K562 (cell line): ENCODE measurements at regions not wholly inside any gene's neighbourhood (a gene's known extent, or its start where the extent isn't known, plus 50 kb on each side); places are given as distances from the start of the nearest gene placed in this dataset.

Experiments
- ATAC-seq: fragments of 200-7000 bp; cut with Tn5 transposase; 3 replicates; pipeline ENCODE4 v1.9.1; 2020; ENCODE audit warnings: moderate library complexity
- BruUV-seq: library from RNA; stranded (reverse); fragments of 400-500 nt; replicated peaks from 2 replicates; lab custom pipeline; 2021; lab: Mats Ljungman, UMichigan
- CTCF ChIA-PET: fragments of 300-600 bp; formaldehyde crosslinking; extraction: SDS; loops from one replicate; lab custom pipeline; 2021; ENCODE audit warnings: low intra/inter-chr PET ratio; lab: Yijun Ruan, JAX
- POLR2A ChIA-PET: fragments of 300-600, 350-650 bp; sonication (Branson Sonifier 250); formaldehyde crosslinking; extraction: SDS; loops from one replicate; lab custom pipeline; 2021; ENCODE audit warnings: antibody characterized with exemption, inconsistent platforms; lab: Yijun Ruan, JAX
- DNase-seq, 4 experiments: peaks; one replicate each; pipeline versions ENCODE4 v3.0.0 to v3.0.0-alpha.2; 2011 to 2018; ENCODE audit warnings: low spot score in 3 of 4, mixed read lengths in 3 of 4; ENCODE audit errors: extremely low read depth in 1 of 4
- FAIRE-seq: peaks from 2 replicates; lab custom pipeline; 2011; peaks lifted over from hg19 to GRCh38; lab: Jason Lieb, UNC
- H2AFZ ChIP-seq: 2 replicates; pipeline ENCODE4 v1.6.0; 2011; ENCODE audit warnings: low read depth, low read length, control low read depth, inconsistent platforms
- H3K27ac ChIP-seq: fragments of 200-600 bp; 3 replicates; pipeline ENCODE4 v1.8.0; 2011; ENCODE audit warnings: low read depth, mild to moderate bottlenecking, control low read depth, inconsistent platforms, low read length, moderate library complexity, mixed read lengths; ENCODE audit errors: extremely low read depth
- H3K27me3 ChIP-seq, 2 experiments: fragments of 300-600 bp in 1 of 2; 2 replicates in 1 of 2; 3 replicates in 1 of 2; pipeline versions ENCODE4 v1.6.0 to v1.8.0; 2011; ENCODE audit warnings: inconsistent platforms in 2 of 2, low read length in 2 of 2, mild to moderate bottlenecking in 1 of 2, mixed read lengths in 1 of 2, moderate library complexity in 1 of 2; ENCODE audit not compliant: control insufficient read depth in 2 of 2, insufficient read depth in 2 of 2
- H3K36me3 ChIP-seq: fragments of 300-600 bp; 3 replicates; pipeline ENCODE4 v1.8.0; 2011; ENCODE audit warnings: mild to moderate bottlenecking, low read length, inconsistent platforms; ENCODE audit not compliant: control insufficient read depth, insufficient read depth
- H3K4me1 ChIP-seq, 2 experiments: fragments of 200-600 bp in 1 of 2; replicated peaks in 1 of 2; 2 replicates in 1 of 2; 3 replicates in 1 of 2; pipeline versions ENCODE4 v1.5.1 to v1.8.0; 2011; ENCODE audit warnings: inconsistent platforms in 2 of 2, low read length in 2 of 2, mild to moderate bottlenecking in 1 of 2, mixed read lengths in 1 of 2, moderate library complexity in 1 of 2; ENCODE audit not compliant: control insufficient read depth in 2 of 2, insufficient read depth in 2 of 2
- H3K4me2 ChIP-seq: 2 replicates; pipeline ENCODE4 v1.6.1; 2011; ENCODE audit warnings: low read length, control low read depth, inconsistent platforms, mixed read lengths; ENCODE audit not compliant: insufficient read depth
- H3K4me3 ChIP-seq: fragments of 200-600 bp; sonication (generic), shearing (Covaris generic); 2 replicates; pipeline ENCODE4 v1.5.1; 2016; ENCODE audit warnings: control low read depth, inconsistent platforms
- H3K79me2 ChIP-seq: fragments of 200-600 bp; 3 replicates; pipeline ENCODE4 v1.8.0; 2011; ENCODE audit warnings: low read length, inconsistent platforms; ENCODE audit not compliant: control insufficient read depth, insufficient read depth
- H3K9ac ChIP-seq, 2 experiments: 2 replicates each; pipeline versions ENCODE4 v1.6.0 to v1.6.1; 2011; ENCODE audit warnings: low read depth in 2 of 2, low read length in 2 of 2, control low read depth in 1 of 2, inconsistent platforms in 1 of 2, mild to moderate bottlenecking in 1 of 2, mixed read lengths in 1 of 2; ENCODE audit not compliant: insufficient read depth in 1 of 2
- H3K9me1 ChIP-seq: one replicate; pipeline ENCODE4 v1.6.0; 2011; ENCODE audit warnings: inconsistent platforms, mild to moderate bottlenecking, low read length, moderate library complexity; ENCODE audit not compliant: control insufficient read depth, insufficient read depth
- H3K9me3 ChIP-seq: replicated peaks from 2 replicates; pipeline ENCODE4 v1.5.1; 2011; ENCODE audit warnings: low read depth, low read length, inconsistent platforms; ENCODE audit not compliant: control insufficient read depth, insufficient read depth
- H4K20me1 ChIP-seq: replicated peaks from 2 replicates; pipeline ENCODE4 v1.6.1; 2011; ENCODE audit warnings: low read length, inconsistent platforms, mixed read lengths; ENCODE audit not compliant: control insufficient read depth, insufficient read depth
- CBFA2T2 ChIP-seq: fragments of 450-650 bp; conservative IDR thresholded peaks from 2 replicates; pipeline ENCODE4 v1.6.1; 2017; ENCODE audit warnings: mild to moderate bottlenecking
- CBX8 ChIP-seq: fragments of 200-600 bp; sonication (generic); IDR thresholded peaks from 2 replicates; pipeline ENCODE4 v1.6.1; 2012; ENCODE audit warnings: borderline replicate concordance, mixed run types, low read depth, mild to moderate bottlenecking, moderate library complexity, mixed read lengths, low read length, control low read depth, inconsistent platforms; ENCODE audit not compliant: poor library complexity, severe bottlenecking; ENCODE audit errors: extremely low read depth
- E2F1 ChIP-seq: sonication (generic); formaldehyde crosslinking; IDR thresholded peaks from 2 replicates; pipeline ENCODE4 v1.8.1; 2023; ENCODE audit warnings: mild to moderate bottlenecking, missing genetic modification reagents, moderate library complexity
- IFI16 ChIP-seq: fragments of 250-450 bp; sonication (Bioruptor Pico); IDR thresholded peaks from 2 replicates; pipeline ENCODE4 v2.1.2; 2022; ENCODE audit warnings: mild to moderate bottlenecking, inconsistent platforms
- JUN ChIP-seq, 2 experiments: sonication (generic) in 1 of 2; formaldehyde crosslinking in 1 of 2; IDR thresholded peaks; 2 replicates each; pipeline versions ENCODE4 v1.6.1 to v1.8.0; 2012 to 2022; ENCODE audit warnings: borderline replicate concordance in 2 of 2, mild to moderate bottlenecking in 2 of 2, improper control_type of control experiment in 1 of 2, low read depth in 1 of 2, low read length in 1 of 2, missing genetic modification reagents in 1 of 2
- OTX1 ChIP-seq: fragments of 450-650 bp; formaldehyde crosslinking; IDR thresholded peaks from 2 replicates; pipeline ENCODE4 v1.4.0; 2022; ENCODE audit warnings: mild to moderate bottlenecking
- PRMT5 ChIP-seq: sonication (generic); formaldehyde crosslinking; IDR thresholded peaks from 2 replicates; pipeline ENCODE4 v1.5.0; 2020; ENCODE audit warnings: missing genetic modification reagents
- RNF219 ChIP-seq: fragments of 250-450 bp; sonication (Bioruptor Pico); IDR thresholded peaks from 2 replicates; pipeline ENCODE4 v1.5.0; 2022; ENCODE audit warnings: mild to moderate bottlenecking
- WHSC1 ChIP-seq: IDR thresholded peaks from one replicate; pipeline ENCODE4 v1.6.1; 2012; ENCODE audit warnings: low read length, control low read depth, inconsistent platforms
- ZMIZ1 ChIP-seq, 2 experiments: fragments of 150-350 bp in 1 of 2; IDR thresholded peaks; 2 replicates each; pipeline ENCODE4 v1.6.1; 2012 to 2016; ENCODE audit warnings: low read depth in 2 of 2, low read length in 2 of 2, mild to moderate bottlenecking in 1 of 2, moderate library complexity in 1 of 2
- ZNF224 ChIP-seq: sonication (generic); formaldehyde crosslinking; IDR thresholded peaks from 2 replicates; pipeline ENCODE4 v1.8.0; 2022; ENCODE audit warnings: mild to moderate bottlenecking, missing genetic modification reagents
- WGBS: fragments of 100-300 bp; shearing (Covaris generic); methylation state at CpG from one replicate; pipeline ENCODE4 v1.1.6; 2016; ENCODE audit warnings: low coverage, mixed read lengths; ENCODE audit not compliant: insufficient coverage; ENCODE audit errors: missing lambda C conversion rate; 5-methylcytosine and 5-hydroxymethylcytosine counted together
- in situ Hi-C: fragments of 300-500 bp; cut with MboI; formaldehyde crosslinking; loops from 4 replicates; pipeline ENCODE4 v1.15.0; 2018; ENCODE audit warnings: inconsistent platforms, mixed read lengths
- intact Hi-C: fragments of 100-400 bp; cut with micrococcal nuclease; formaldehyde crosslinking; loops from 2 replicates; pipeline ENCODE4 v1.14.2; 2022

GRCh38 chr6:108797951-108798669 is 50.1 kb upstream of the ARMC2 start:
- no peak for DNase-seq
- Histone ChIP-seq H3K27ac (no peak overlapping the region), H3K9me1 (no peaks in the 10 kb centered on the region), H3K27me3 (peaks cover 33 to 34% of the 10 kb centered on the region in 2 experiments; a peak in 4 of 5 replicates), H4K20me1 (no peaks in the 10 kb centered on the region), H3K9me3 (no peaks in the 10 kb centered on the region), H3K4me1 (no peaks in the 10 kb centered on the region; a peak in 2 of 5 replicates), H3K36me3 (no peaks in the 10 kb centered on the region), H2AFZ (no peak overlapping the region), H3K79me2 (no peaks in the 10 kb centered on the region), H3K4me2 (peak overlapping the region; percentile 23; the same call in 1 of the 2 replicates), H3K9ac (no peak overlapping the region), H3K4me3 (no peak overlapping the region)
- ChIA-PET CTCF (no interaction called here), POLR2A (interaction anchor here (0.7 to 1.8 kb wide), 4 partner anchors 12 to 245 kb away, joined by 3 read pairs; no protein-coding TSS in a partner anchor)
- ATAC-seq = no peak
- FAIRE-seq = no peak
- in situ Hi-C loops = no loop called here
- intact Hi-C loops = no loop called here
- BruUV-seq = no TSS peak
- 9% methylated on average over 11 of the region's 11 CpGs for WGBS
- TF ChIP-seq PRMT5 (CRISPR knock-in tag) = no peak
- TF ChIP-seq RNF219 (CRISPR knock-in tag) = no peak
- TF ChIP-seq IFI16 = no peak
- TF ChIP-seq CBFA2T2 = no peak
- TF ChIP-seq CBX8 = no peak
- no peak for TF ChIP-seq JUN (IDR thresholded peaks at IDR 0.05; ENCODE audit: borderline replicate concordance, low read depth, low read length)
- TF ChIP-seq JUN (CRISPR knock-in tag; IDR thresholded peaks at IDR 0.05; ENCODE audit: borderline replicate concordance) = no peak
- TF ChIP-seq ZMIZ1 (IDR thresholded peaks at IDR 0.05; ENCODE audit: low read depth in 2 of 2, low read length in 2 of 2) = no peak
- no peak for TF ChIP-seq WHSC1
- TF ChIP-seq OTX1 (CRISPR knock-in tag) = no peak
- TF ChIP-seq E2F1 = no peak
- TF ChIP-seq ZNF224 (CRISPR knock-in tag) = no peak
